DMS114 treated with DMSO at 0.1 percent for 48 hours (cell line): ENCODE measurements at regions not wholly inside any gene's neighbourhood (a gene's known extent, or its start where the extent isn't known, plus 50 kb on each side); places are given as distances from the start of the nearest gene placed in this dataset.
"Not testable (repeated sequence)": the region's sequence is repeated elsewhere in the genome, so short reads cannot be mapped to it uniquely, and the experiment has no call there.

Source experiments
- DNase-seq: peaks from one replicate; lab custom pipeline; 2025; ENCODE audit not compliant: unreplicated experiment; lab: John Stamatoyannopoulos, UW

- DNase-seq, result no peak
Measured at GRCh38 chr6:102986086-102986485, 1592.6 kb downstream of the GRIK2 start.

GRCh38 chr6:102984357-102984756 lies 1590.8 kb downstream of the GRIK2 start:
- no peak for DNase-seq

- DNase-seq, result no peak
Measured at GRCh38 chr6:102981490-102982015, 1588.0 kb downstream of the GRIK2 start.

GRCh38 chr6:102980951-102981350 lies 1587.4 kb downstream of the GRIK2 start:
- no peak for DNase-seq

- DNase-seq, result no peak
Measured at GRCh38 chr6:102961902-102962301, 1568.4 kb downstream of the GRIK2 start.

DNA sequence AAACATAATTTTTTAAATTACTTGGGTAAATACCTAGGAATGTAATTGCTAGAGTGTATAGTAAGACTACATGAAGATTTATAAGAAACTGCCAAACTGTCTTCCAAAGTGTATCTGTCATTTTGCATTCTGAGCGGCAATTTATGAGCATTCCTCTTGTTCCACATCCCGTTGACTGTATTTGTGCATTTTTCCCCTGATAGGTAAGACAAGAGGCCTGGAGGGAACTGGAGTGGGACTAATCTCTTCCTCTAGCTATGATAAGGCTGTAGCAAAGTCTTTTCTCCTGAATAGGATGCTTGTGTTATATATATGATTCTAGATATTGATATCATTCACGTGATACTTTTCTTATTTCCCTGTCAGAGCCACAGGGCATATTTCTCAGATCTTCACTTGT lies 1557.5 kb downstream of the GRIK2 start:
- no peak for DNase-seq

GRCh38 chr6:102944475-102944874 lies 1551.0 kb downstream of the GRIK2 start:
- DNase-seq, result no peak

- no peak for DNase-seq
Measured at GRCh38 chr6:102942206-102942605, 1548.7 kb downstream of the GRIK2 start.

- DNase-seq, result no peak
Measured at GRCh38 chr6:102936959-102937358, 1543.5 kb downstream of the GRIK2 start.

DNA sequence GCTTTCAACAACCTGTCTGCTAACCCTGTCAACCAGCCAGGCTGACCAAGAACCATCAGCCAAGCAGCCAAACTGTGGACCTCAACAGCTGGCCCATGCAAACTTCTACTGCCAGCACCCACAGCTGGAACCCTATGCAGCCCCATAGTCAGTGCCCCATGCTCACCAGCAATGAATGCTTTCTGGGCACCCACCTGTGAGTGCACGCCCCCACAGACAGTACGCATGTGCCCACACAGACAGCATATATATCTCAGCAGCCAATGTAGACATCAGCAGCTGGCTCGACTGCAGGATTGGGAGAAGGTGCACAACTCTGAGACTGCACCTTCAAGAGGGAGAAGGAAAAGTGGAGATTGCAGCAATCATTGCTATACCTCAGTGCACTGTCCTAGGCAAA lies 1534.6 kb downstream of the GRIK2 start:
- no peak for DNase-seq

- no peak for DNase-seq
Measured at GRCh38 chr6:102918161-102918560, 1524.7 kb downstream of the GRIK2 start.

- DNase-seq, result no peak
Measured at GRCh38 chr6:102911571-102911970, 1518.1 kb downstream of the GRIK2 start.

- DNase-seq, result not testable (repeated sequence)
Measured at GRCh38 chr6:102910701-102911139, 1517.2 kb downstream of the GRIK2 start.

GRCh38 chr6:102907181-102907580 lies 1513.7 kb downstream of the GRIK2 start:
- no peak for DNase-seq

DNA sequence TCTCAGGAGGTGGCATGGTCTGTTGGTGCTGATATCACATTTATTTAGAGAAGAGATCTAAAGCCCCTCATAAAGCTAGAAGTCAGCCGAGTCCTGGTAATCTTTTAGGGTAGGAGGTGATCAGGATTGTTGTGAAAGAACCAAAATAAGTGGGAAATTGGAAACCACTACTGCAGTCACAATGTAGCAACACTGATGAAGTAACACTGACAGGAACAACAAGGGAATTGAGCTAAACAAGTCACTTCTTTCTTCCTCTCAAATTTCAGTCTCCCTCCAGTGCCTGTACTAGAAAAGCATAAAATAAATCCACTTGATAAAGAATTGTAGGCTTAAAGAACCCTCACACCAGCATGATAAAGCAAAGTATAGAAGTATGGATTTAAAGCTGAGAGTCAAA lies 1509.0 kb downstream of the GRIK2 start:
- no peak for DNase-seq

- no peak for DNase-seq
Measured at GRCh38 chr6:102895683-102896082, 1502.2 kb downstream of the GRIK2 start.

DNA sequence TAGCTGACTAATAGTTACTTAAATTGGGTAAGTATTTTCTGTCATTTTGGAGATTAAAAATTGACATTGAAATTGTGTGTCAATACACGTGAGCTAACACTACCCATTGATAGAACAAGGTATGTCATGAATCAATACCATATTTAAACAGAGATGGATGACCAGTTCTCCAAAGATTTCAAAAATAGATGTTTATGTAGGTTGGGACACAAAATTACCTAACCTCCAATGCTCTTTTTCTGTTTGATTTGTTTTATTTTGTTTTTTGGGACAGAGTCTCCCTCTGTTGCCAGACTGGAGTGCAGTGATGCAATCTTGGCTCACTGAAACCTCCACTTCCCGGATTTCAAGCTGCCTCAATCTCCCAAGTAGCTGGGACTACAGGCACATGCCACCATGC lies 1491.7 kb downstream of the GRIK2 start:
- no peak for DNase-seq

DNA sequence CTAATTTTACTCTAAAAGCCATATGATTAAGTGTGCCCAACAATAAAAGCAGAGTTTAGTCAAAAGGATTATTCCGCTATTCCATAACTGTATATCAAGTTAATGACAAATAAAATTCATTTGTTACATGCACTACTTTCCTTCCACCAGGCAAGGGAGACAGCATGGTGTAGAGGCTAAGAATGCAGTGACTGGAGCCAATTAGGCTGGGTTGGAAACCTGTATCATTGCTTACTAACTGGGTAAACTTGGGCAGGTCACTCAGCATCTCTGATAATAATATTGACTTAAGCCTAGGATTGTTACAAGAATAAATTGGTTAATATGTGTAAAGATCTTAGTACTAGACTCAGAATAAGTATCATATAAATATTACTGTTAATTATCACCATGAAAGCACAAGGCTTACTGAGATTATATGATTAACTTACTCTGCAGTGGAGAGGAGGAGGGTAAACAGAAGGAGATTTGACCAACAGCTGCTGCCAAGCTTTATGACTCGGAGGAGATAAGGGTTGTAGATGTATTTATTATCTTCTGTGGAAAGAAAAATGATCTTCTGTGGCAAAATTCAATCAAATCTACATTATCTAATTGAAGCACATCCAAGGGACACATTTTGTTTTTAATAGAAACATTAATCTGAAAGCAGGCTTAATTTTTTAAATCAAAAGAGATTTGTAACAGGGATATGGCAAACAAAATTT lies 1459.9 kb downstream of the GRIK2 start:
- DNase-seq, result no peak

- no peak for DNase-seq
Measured at GRCh38 chr6:102848796-102849195, 1455.3 kb downstream of the GRIK2 start.

GRCh38 chr6:102848210-102848609 lies 1454.7 kb downstream of the GRIK2 start:
- no peak for DNase-seq

- DNase-seq, result no peak
Measured at GRCh38 chr6:102841060-102841459, 1447.6 kb downstream of the GRIK2 start.

DNA sequence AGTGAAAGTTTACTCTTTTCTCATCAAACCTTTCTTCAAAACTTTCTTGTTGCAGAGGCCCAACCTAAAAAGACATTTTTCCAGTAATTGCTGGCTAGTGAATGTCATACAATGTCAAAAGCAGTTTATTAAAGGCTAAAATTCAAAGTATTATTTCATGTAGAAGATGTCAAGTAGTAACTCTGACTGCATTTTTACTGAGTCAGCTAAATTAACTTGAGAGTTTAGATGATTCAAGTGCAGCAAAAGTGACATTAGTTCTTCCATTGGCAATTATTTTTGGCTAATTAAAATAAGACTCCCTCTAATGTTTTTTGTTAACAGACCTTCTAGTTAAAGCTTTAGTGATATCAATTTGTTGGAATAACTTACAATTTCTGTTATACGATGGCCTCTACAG lies 1438.5 kb downstream of the GRIK2 start:
- no peak for DNase-seq

- DNase-seq, result no peak
Measured at GRCh38 chr6:102820098-102820497, 1426.6 kb downstream of the GRIK2 start.
